H1 (cell line): ENCODE measurements at regions not wholly inside any gene's neighbourhood (a gene's known extent, or its start where the extent isn't known, plus 50 kb on each side); places are given as distances from the start of the nearest gene placed in this dataset.

ENCODE experiments used
- CTCF ChIA-PET: fragments of 300-600 bp; sonication (Branson Sonifier 250); formaldehyde crosslinking; loops from one replicate; lab custom pipeline; 2021; ENCODE audit not compliant: partially characterized antibody; lab: Charles Lee
- POLR2A ChIA-PET: fragments of 300-600 bp; sonication (Branson Sonifier 250); formaldehyde crosslinking; loops from one replicate; lab custom pipeline; 2021; ENCODE audit warnings: inconsistent platforms; ENCODE audit not compliant: partially characterized antibody; lab: Charles Lee
- DNase-seq, 2 experiments: peaks; one replicate each; pipeline versions ENCODE4 v3.0.0 to v3.0.0-alpha.2; 2010 to 2022; ENCODE audit warnings: low spot score in 2 of 2, low read depth in 1 of 2, mixed read lengths in 1 of 2
- FAIRE-seq: peaks from 2 replicates; lab custom pipeline; 2011; peaks lifted over from hg19 to GRCh38; lab: Jason Lieb, UNC
- H2AFZ ChIP-seq: 2 replicates; pipeline ENCODE4 v1.8.1; 2012; ENCODE audit warnings: low read length, inconsistent platforms
- H2AK5ac ChIP-seq: 2 replicates; pipeline ENCODE4 v1.6.1; 2013; ENCODE audit warnings: low read depth, low read length
- H2BK120ac ChIP-seq: replicated peaks from 2 replicates; pipeline ENCODE3; 2013; ENCODE audit warnings: low read depth, low read length, inconsistent platforms
- H2BK12ac ChIP-seq: 2 replicates; pipeline ENCODE4 v1.6.1; 2013; ENCODE audit warnings: low read depth, low read length
- H2BK15ac ChIP-seq: 2 replicates; pipeline ENCODE4 v1.6.1; 2013; ENCODE audit warnings: low read length
- H2BK20ac ChIP-seq: 2 replicates; pipeline ENCODE4 v1.6.1; 2013; ENCODE audit warnings: low read length
- H2BK5ac ChIP-seq: 2 replicates; pipeline ENCODE4 v1.6.1; 2013; ENCODE audit warnings: low read depth, low read length
- H3K14ac ChIP-seq: 2 replicates; pipeline ENCODE4 v1.6.1; 2013; ENCODE audit warnings: inconsistent platforms; ENCODE audit not compliant: insufficient read length
- H3K18ac ChIP-seq: 2 replicates; pipeline ENCODE4 v1.6.1; 2013; ENCODE audit warnings: low read length; ENCODE audit errors: extremely low read depth
- H3K23ac ChIP-seq: 2 replicates; pipeline ENCODE4 v1.6.1; 2013; ENCODE audit warnings: inconsistent platforms; ENCODE audit not compliant: insufficient read length
- H3K23me2 ChIP-seq: 2 replicates; pipeline ENCODE4 v1.6.1; 2013; ENCODE audit warnings: low read depth, low read length
- H3K27ac ChIP-seq: 2 replicates; pipeline ENCODE4 v1.6.1; 2011; ENCODE audit warnings: low read depth, low read length, inconsistent platforms
- H3K27me3 ChIP-seq, 4 experiments: replicated peaks in 1 of 4; 1 replicate in 1 of 4; 2 replicates in 3 of 4; pipeline versions ENCODE4 v1.6.1 to v1.8.1; 2011 to 2013; ENCODE audit warnings: low read length in 3 of 4, mild to moderate bottlenecking in 3 of 4, inconsistent platforms in 2 of 4, mixed read lengths in 2 of 4, moderate library complexity in 1 of 4; ENCODE audit not compliant: control insufficient read depth in 3 of 4, insufficient read depth in 3 of 4; ENCODE audit errors: extremely low read depth in 1 of 4
- H3K36me3 ChIP-seq, 4 experiments: 2 replicates each; pipeline versions ENCODE4 v1.6.1 to v1.8.1; 2011 to 2013; ENCODE audit warnings: mild to moderate bottlenecking in 4 of 4, low read length in 3 of 4, moderate library complexity in 2 of 4, control low read depth in 1 of 4, inconsistent platforms in 1 of 4; ENCODE audit not compliant: insufficient read depth in 4 of 4, control insufficient read depth in 2 of 4
- H3K4ac ChIP-seq: replicated peaks from 2 replicates; pipeline ENCODE3; 2013; ENCODE audit warnings: low read length, low read depth, mixed read lengths, inconsistent platforms; ENCODE audit not compliant: insufficient read length
- H3K4me1 ChIP-seq, 4 experiments: replicated peaks in 1 of 4; 1 replicate in 1 of 4; 2 replicates in 3 of 4; pipeline versions ENCODE4 v1.6.1 to v1.8.1; 2011 to 2013; ENCODE audit warnings: low read length in 3 of 4, inconsistent platforms in 2 of 4, mixed read lengths in 1 of 4; ENCODE audit not compliant: insufficient read depth in 4 of 4, control insufficient read depth in 3 of 4
- H3K4me2 ChIP-seq, 2 experiments: 2 replicates each; pipeline versions ENCODE4 v1.6.1 to v1.8.1; 2011 to 2013; ENCODE audit warnings: low read depth in 2 of 2, low read length in 2 of 2, control low read depth in 1 of 2, inconsistent platforms in 1 of 2, mild to moderate bottlenecking in 1 of 2; ENCODE audit not compliant: insufficient read depth in 1 of 2
- H3K4me3 ChIP-seq, 4 experiments: fragments of 200-600, 300-600 bp in 1 of 4; sonication (generic), shearing (Covaris generic), sonication (Bioruptor Twin) in 1 of 4; 2 replicates each; pipeline versions ENCODE4 v1.5.1 to v1.8.1; 2011 to 2016; ENCODE audit warnings: low read length in 4 of 4, low read depth in 3 of 4, control low read depth in 2 of 4, inconsistent platforms in 2 of 4, mild to moderate bottlenecking in 2 of 4, mixed read lengths in 1 of 4, moderate library complexity in 1 of 4; ENCODE audit not compliant: insufficient read depth in 2 of 4; ENCODE audit errors: extremely low read depth in 1 of 4
- H3K56ac ChIP-seq: replicated peaks from 2 replicates; pipeline ENCODE3; 2013; ENCODE audit warnings: low read depth, mild to moderate bottlenecking, mixed read lengths, low read length, inconsistent platforms; ENCODE audit not compliant: insufficient read length
- H3K79me1 ChIP-seq: 2 replicates; pipeline ENCODE4 v1.6.1; 2013; ENCODE audit warnings: low read depth, low read length, control low read depth
- H3K79me2 ChIP-seq, 2 experiments: 2 replicates each; pipeline versions ENCODE4 v1.6.1 to v1.8.1; 2012 to 2013; ENCODE audit warnings: low read length in 2 of 2, mild to moderate bottlenecking in 2 of 2, inconsistent platforms in 1 of 2; ENCODE audit not compliant: insufficient read depth in 2 of 2, control insufficient read depth in 1 of 2
- H3K9ac ChIP-seq, 4 experiments: replicated peaks in 1 of 4; 1 replicate in 1 of 4; 2 replicates in 3 of 4; pipeline versions ENCODE4 v1.6.1 to v1.8.1; 2011 to 2013; ENCODE audit warnings: low read depth in 3 of 4, low read length in 3 of 4, control low read depth in 2 of 4, mild to moderate bottlenecking in 2 of 4, moderate library complexity in 2 of 4, inconsistent platforms in 1 of 4; ENCODE audit errors: extremely low read depth in 1 of 4
- H3K9me3 ChIP-seq, 2 experiments: 2 replicates each; pipeline versions ENCODE4 v1.6.1 to v1.8.1; 2012 to 2013; ENCODE audit warnings: mild to moderate bottlenecking in 2 of 2, moderate library complexity in 2 of 2, control low read depth in 1 of 2, inconsistent platforms in 1 of 2, low read depth in 1 of 2, low read length in 1 of 2, mixed read lengths in 1 of 2; ENCODE audit not compliant: insufficient read depth in 2 of 2
- H4K20me1 ChIP-seq, 2 experiments: replicated peaks in 1 of 2; 2 replicates each; pipeline versions ENCODE3 to v1.8.1; 2011 to 2013; ENCODE audit warnings: inconsistent platforms in 2 of 2, low read length in 2 of 2, mild to moderate bottlenecking in 1 of 2; ENCODE audit not compliant: insufficient read depth in 2 of 2, control insufficient read depth in 1 of 2
- H4K5ac ChIP-seq: 2 replicates; pipeline ENCODE4 v1.6.1; 2013; ENCODE audit warnings: low read length, low read depth, mixed read lengths, inconsistent platforms; ENCODE audit not compliant: insufficient read length
- H4K8ac ChIP-seq: 2 replicates; pipeline ENCODE4 v1.8.0; 2013; ENCODE audit warnings: mild to moderate bottlenecking, moderate library complexity, low read length, inconsistent platforms; ENCODE audit not compliant: insufficient read depth; ENCODE audit errors: extremely low read depth
- H4K91ac ChIP-seq: replicated peaks from 2 replicates; pipeline ENCODE3; 2013; ENCODE audit warnings: low read length, mixed read lengths, inconsistent platforms; ENCODE audit not compliant: insufficient read length
- EGR1 ChIP-seq: IDR thresholded peaks from 2 replicates; pipeline ENCODE4 v1.6.1; 2011; ENCODE audit warnings: low read depth, low read length, borderline replicate concordance
- HDAC2 ChIP-seq, 2 experiments: fragments of 300-600 bp in 1 of 2; sonication (generic) in 1 of 2; IDR thresholded peaks; 2 replicates each; pipeline ENCODE4 v1.6.1; 2011 to 2012; ENCODE audit warnings: low read depth in 2 of 2, low read length in 2 of 2, mild to moderate bottlenecking in 2 of 2, moderate library complexity in 2 of 2, borderline replicate concordance in 1 of 2, inconsistent platforms in 1 of 2
- NRF1 ChIP-seq: IDR thresholded peaks from 2 replicates; pipeline ENCODE4 v1.6.1; 2011; ENCODE audit warnings: mild to moderate bottlenecking, low read depth, low read length, improper control_type of control experiment
- SP4 ChIP-seq: IDR thresholded peaks from 2 replicates; pipeline ENCODE4 v1.6.1; 2012; ENCODE audit warnings: low read length, inconsistent platforms
- SUZ12 ChIP-seq: fragments of 200-600 bp; sonication (generic); IDR thresholded peaks from 2 replicates; pipeline ENCODE4 v1.6.1; 2012; ENCODE audit warnings: mild to moderate bottlenecking, inconsistent platforms, low read length, moderate library complexity, mixed read lengths
- TEAD4 ChIP-seq: IDR thresholded peaks from 2 replicates; pipeline ENCODE4 v1.6.1; 2012; ENCODE audit warnings: low read depth, low read length, inconsistent platforms, mixed read lengths
- ZNF274 ChIP-seq: IDR thresholded peaks from 2 replicates; pipeline ENCODE4 v1.7.0; 2012; ENCODE audit warnings: low read length, borderline replicate concordance; ENCODE audit errors: extremely low read depth
- WGBS, 2 experiments: shearing (Covaris generic) in 1 of 2; methylation state at CpG; one replicate each; pipeline versions ENCODE4 v1.1.6 to v1.1.7; 2013 to 2015; ENCODE audit warnings: low lambda C conversion rate in 2 of 2, mixed read lengths in 2 of 2, inconsistent platforms in 1 of 2, low coverage in 1 of 2, missing lambda C conversion rate in 1 of 2; ENCODE audit not compliant: insufficient replicate concordance in 2 of 2, insufficient coverage in 1 of 2, insufficient read length in 1 of 2; ENCODE audit errors: extremely low coverage in 1 of 2, missing lambda C conversion rate in 1 of 2; 5-methylcytosine and 5-hydroxymethylcytosine counted together

DNA sequence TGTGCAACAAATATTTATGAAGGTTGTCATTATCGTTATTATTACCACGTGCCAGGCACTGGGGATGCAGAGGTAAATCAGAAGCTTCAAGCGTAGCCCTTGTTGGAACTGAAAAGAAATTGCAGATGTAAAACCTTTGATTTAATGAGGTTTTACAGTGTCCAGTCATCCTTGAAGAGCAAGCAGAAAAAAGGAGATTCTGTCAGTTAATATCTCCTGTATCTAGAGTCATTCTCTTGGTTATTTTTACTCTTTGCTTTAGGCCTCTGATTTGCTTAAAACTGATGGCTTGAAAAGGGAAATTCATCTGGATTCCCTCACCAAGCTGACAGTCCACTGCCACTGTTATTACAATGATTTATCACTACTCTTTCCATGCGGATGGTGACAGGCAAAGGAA is 179.3 kb downstream of the GALC start:
- no peaks in the 10 kb centered on the region for H3K36me3 ChIP-seq
- no peak overlapping the region for H3K23ac ChIP-seq
- no peak overlapping the region for H2BK12ac ChIP-seq
- FAIRE-seq (no peak), DNase-seq (no peak)
- ChIA-PET POLR2A (no interaction called here), CTCF (interaction anchor here (0.7 to 2.0 kb wide), 6 partner anchors 8 to 680 kb away, joined by 3 to 9 read pairs (median 4); no protein-coding TSS in a partner anchor)
- no peak overlapping the region for H3K18ac ChIP-seq
- H3K4me1 ChIP-seq, result no peaks in the 10 kb centered on the region
- no peak overlapping the region for H2BK20ac ChIP-seq
- H3K79me1 ChIP-seq, result no peaks in the 10 kb centered on the region
- no peak overlapping the region for H4K5ac ChIP-seq
- no peaks in the 10 kb centered on the region for H3K9me3 ChIP-seq
- H2BK15ac ChIP-seq, result no peak overlapping the region
- H3K9ac ChIP-seq, result no peak overlapping the region
- no peaks in the 10 kb centered on the region for H3K23me2 ChIP-seq
- no peak overlapping the region for H3K4ac ChIP-seq
- no peak overlapping the region for H2BK120ac ChIP-seq
- H4K8ac ChIP-seq, result no peak overlapping the region
- no peak overlapping the region for H3K56ac ChIP-seq
- WGBS, 2 experiments, result 86% methylated on average over 4 of the region's 4 CpGs; no CpG with 5 or more reads in 1 of the 2 experiments
- no peak overlapping the region for H3K14ac ChIP-seq
- H2BK5ac ChIP-seq, result no peak overlapping the region
- TF ChIP-seq NRF1 (no peak), HDAC2 (IDR thresholded peaks at IDR 0.05; ENCODE audit: borderline replicate concordance in 1 of 2, low read depth in 2 of 2, low read length in 2 of 2) (no peak), SP4 (no peak), EGR1 (no peak), TEAD4 (no peak), SUZ12 (no peak), ZNF274 (no peak)
- H2AK5ac ChIP-seq, result no peak overlapping the region
- H4K91ac ChIP-seq, result no peak overlapping the region
- H3K27ac ChIP-seq, result no peak overlapping the region
- no peaks in the 10 kb centered on the region for H3K27me3 ChIP-seq
- no peak overlapping the region for H2AFZ ChIP-seq
- H4K20me1 ChIP-seq, result no peaks in the 10 kb centered on the region
- H3K4me3 ChIP-seq, result no peak overlapping the region
- no peak overlapping the region for H3K4me2 ChIP-seq
- no peaks in the 10 kb centered on the region for H3K79me2 ChIP-seq
